DOHH2 (cell line): ENCODE measurements at regions not wholly inside any gene's neighbourhood (a gene's known extent, or its start where the extent isn't known, plus 50 kb on each side); places are given as distances from the start of the nearest gene placed in this dataset.

Source experiments
- EZH2phosphoT487 ChIP-seq: fragments of 200-600 bp; sonication (generic); IDR thresholded peaks from 2 replicates; pipeline ENCODE4 v1.6.1; 2017; ENCODE audit warnings: borderline replicate concordance, mild to moderate bottlenecking, antibody characterized with exemption, low read length, moderate library complexity, mixed read lengths
- TF ChIP-seq, protein P1 (sequence below): fragments of 200-600 bp; sonication (generic); IDR thresholded peaks from one replicate; pipeline ENCODE4 v1.5.1; 2014; ENCODE audit warnings: antibody characterized with exemption, mild to moderate bottlenecking, low read depth, low read length; ENCODE audit not compliant: poor library complexity, severe bottlenecking

- TF ChIP-seq, protein P1, sequence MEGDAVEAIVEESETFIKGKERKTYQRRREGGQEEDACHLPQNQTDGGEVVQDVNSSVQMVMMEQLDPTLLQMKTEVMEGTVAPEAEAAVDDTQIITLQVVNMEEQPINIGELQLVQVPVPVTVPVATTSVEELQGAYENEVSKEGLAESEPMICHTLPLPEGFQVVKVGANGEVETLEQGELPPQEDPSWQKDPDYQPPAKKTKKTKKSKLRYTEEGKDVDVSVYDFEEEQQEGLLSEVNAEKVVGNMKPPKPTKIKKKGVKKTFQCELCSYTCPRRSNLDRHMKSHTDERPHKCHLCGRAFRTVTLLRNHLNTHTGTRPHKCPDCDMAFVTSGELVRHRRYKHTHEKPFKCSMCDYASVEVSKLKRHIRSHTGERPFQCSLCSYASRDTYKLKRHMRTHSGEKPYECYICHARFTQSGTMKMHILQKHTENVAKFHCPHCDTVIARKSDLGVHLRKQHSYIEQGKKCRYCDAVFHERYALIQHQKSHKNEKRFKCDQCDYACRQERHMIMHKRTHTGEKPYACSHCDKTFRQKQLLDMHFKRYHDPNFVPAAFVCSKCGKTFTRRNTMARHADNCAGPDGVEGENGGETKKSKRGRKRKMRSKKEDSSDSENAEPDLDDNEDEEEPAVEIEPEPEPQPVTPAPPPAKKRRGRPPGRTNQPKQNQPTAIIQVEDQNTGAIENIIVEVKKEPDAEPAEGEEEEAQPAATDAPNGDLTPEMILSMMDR: no peak
- no peak for TF ChIP-seq EZH2phosphoT487
These were observed 338.2 kb upstream of the ZFP64 start for GRCh38 chr20:52529826-52530225.
